ENCODE measurements at regions not wholly inside any gene's neighbourhood (a gene's known extent, or its start where the extent isn't known, plus 50 kb on each side); places are given as distances from the start of the nearest gene placed in this dataset.
A peak's percentile ranks its signal among the peaks of the same experiment; 100 is the strongest.

GRCh38 chrX:81489987-81490386 is 288.1 kb downstream of the SH3BGRL start:
- peak; percentile 41 for DNase-seq

- DNase-seq, result no peak
Observed at GRCh38 chrX:81527881-81528440, 326.1 kb downstream of the SH3BGRL start.

- DNase-seq, result no peak
Observed at GRCh38 chrX:81537723-81538122, 335.8 kb downstream of the SH3BGRL start.

- no peak for DNase-seq
Observed at GRCh38 chrX:81542255-81542654, 340.4 kb downstream of the SH3BGRL start.

GRCh38 chrX:81556880-81557279 is 355.0 kb downstream of the SH3BGRL start:
- no peak for DNase-seq

GRCh38 chrX:81564851-81565250 is 362.9 kb downstream of the SH3BGRL start:
- DNase-seq, result no peak

- DNase-seq, result no peak
Observed at GRCh38 chrX:81577028-81577427, 375.1 kb downstream of the SH3BGRL start.

GRCh38 chrX:81586096-81586495 is 384.2 kb downstream of the SH3BGRL start:
- DNase-seq, result peak; percentile 23

GRCh38 chrX:81615979-81616378 is 414.1 kb downstream of the SH3BGRL start:
- no peak for DNase-seq

- no peak for DNase-seq
Observed at GRCh38 chrX:81662381-81662780, 460.5 kb downstream of the SH3BGRL start.

- DNase-seq, result no peak
Observed at GRCh38 chrX:81708487-81708886, 506.6 kb downstream of the SH3BGRL start.

GRCh38 chrX:81728622-81729021 is 526.7 kb downstream of the SH3BGRL start:
- no peak for DNase-seq

- no peak for DNase-seq
Observed at GRCh38 chrX:81729269-81729777, 527.4 kb downstream of the SH3BGRL start.

- no peak for DNase-seq
Observed at GRCh38 chrX:81779701-81780100, 577.8 kb downstream of the SH3BGRL start.

- no peak for DNase-seq
Observed at GRCh38 chrX:81791086-81791485, 589.2 kb downstream of the SH3BGRL start.
